ENCODE measurements at regions not wholly inside any gene's neighbourhood (a gene's known extent, or its start where the extent isn't known, plus 50 kb on each side); places are given as distances from the start of the nearest gene placed in this dataset.

DNA sequence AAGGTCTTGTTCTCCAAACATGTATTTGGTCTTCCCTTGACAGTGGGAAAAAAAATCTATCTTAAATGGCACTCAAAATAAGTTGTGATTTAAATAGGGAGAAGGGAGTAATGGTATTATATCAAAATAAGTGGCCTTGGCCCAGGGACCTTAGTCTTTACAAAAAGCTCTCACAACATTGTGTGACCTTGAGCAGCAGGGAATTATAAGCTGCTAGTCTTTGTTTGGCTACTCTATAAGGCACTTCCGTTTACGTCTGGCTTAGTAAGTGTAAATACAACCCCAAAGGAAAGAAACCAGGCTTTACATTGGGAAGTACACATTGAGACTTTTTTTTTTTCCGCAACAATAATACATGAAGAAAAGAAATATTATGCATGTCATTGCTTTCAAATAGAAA is 734.0 kb upstream of the LINC00305 start:
- no peak overlapping the region for H3K4me3 ChIP-seq (ENCODE audit: low read depth, low read length)
- DNase-seq (ENCODE audit: low read depth): no peak
- TF ChIP-seq, protein P1, sequence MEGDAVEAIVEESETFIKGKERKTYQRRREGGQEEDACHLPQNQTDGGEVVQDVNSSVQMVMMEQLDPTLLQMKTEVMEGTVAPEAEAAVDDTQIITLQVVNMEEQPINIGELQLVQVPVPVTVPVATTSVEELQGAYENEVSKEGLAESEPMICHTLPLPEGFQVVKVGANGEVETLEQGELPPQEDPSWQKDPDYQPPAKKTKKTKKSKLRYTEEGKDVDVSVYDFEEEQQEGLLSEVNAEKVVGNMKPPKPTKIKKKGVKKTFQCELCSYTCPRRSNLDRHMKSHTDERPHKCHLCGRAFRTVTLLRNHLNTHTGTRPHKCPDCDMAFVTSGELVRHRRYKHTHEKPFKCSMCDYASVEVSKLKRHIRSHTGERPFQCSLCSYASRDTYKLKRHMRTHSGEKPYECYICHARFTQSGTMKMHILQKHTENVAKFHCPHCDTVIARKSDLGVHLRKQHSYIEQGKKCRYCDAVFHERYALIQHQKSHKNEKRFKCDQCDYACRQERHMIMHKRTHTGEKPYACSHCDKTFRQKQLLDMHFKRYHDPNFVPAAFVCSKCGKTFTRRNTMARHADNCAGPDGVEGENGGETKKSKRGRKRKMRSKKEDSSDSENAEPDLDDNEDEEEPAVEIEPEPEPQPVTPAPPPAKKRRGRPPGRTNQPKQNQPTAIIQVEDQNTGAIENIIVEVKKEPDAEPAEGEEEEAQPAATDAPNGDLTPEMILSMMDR (IDR thresholded peaks at IDR 0.05; ENCODE audit: low read depth, low read length): no peak
- no peak for TF ChIP-seq POLR2A (IDR thresholded peaks at IDR 0.05; ENCODE audit: extremely low read depth, insufficient read length)
- TF ChIP-seq, protein P2, sequence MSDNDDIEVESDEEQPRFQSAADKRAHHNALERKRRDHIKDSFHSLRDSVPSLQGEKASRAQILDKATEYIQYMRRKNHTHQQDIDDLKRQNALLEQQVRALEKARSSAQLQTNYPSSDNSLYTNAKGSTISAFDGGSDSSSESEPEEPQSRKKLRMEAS (IDR thresholded peaks at IDR 0.05; ENCODE audit: low read depth, low read length): no peak
- no peak for TF ChIP-seq MYC (IDR thresholded peaks at IDR 0.05; ENCODE audit: low read depth, low read length)

DNA sequence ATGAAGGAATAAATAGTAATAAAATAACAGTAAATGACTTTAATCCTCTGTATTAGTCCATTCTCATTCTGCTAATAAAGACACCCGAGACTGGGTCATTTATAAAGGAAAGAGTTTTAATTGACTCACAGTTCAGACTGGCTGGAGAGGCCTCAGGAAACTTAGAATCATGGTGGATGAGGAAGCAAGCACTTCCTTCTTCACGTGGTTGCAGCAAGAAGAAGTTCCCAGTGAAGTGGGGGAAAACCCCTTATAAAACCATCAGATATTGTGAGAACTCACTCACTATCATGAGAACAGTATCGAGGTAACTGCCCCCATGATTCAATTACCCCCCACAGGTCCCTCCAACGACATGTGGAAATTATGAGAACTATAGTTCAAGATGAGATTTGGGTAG is 727.9 kb upstream of the LINC00305 start:
- no peak for TF ChIP-seq POLR2A (IDR thresholded peaks at IDR 0.05; ENCODE audit: extremely low read depth, insufficient read length)
- TF ChIP-seq MYC (IDR thresholded peaks at IDR 0.05; ENCODE audit: low read depth, low read length): no peak
- TF ChIP-seq, protein P1 (IDR thresholded peaks at IDR 0.05; ENCODE audit: low read depth, low read length): no peak
- TF ChIP-seq, protein P2 (IDR thresholded peaks at IDR 0.05; ENCODE audit: low read depth, low read length): no peak
- H3K4me3 ChIP-seq (ENCODE audit: low read depth, low read length): no peak overlapping the region
- DNase-seq (ENCODE audit: low read depth): no peak

DNA sequence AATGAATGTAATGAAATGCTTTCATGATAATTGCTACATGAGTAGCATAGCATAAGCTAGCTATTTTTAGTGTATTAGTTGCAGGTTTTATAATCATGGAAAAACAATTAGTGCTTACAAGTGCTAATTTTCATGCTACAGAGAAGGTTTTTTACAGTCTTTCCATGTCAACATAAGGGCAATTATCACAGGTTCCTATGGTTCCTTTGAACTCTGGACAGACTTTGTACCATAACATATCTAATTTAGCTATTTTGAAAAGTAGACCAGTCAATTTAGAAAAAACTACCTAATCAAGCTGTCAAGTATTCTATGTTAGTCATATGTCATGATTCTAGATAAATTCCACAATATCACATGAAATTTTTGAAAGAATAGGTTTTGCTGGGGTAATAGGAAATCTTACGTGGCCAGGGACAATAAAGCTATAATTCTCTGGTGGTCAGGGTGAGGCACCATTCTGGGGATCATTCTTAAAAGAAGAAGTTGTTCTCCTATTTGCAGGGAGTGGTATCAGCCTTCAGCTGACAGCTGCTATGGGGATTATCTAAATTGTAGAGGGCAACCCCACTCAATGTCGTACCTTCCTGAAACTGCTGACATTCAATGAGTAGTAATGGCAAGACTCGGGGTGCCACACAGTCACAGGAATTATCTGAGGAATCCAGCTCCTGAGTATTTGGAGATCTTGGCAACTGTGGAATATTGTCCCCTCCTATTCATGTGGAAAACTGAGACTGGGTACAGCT is 724.0 kb upstream of the LINC00305 start:
- no peak overlapping the region for H3K4me3 ChIP-seq (ENCODE audit: low read depth, low read length)
- DNase-seq (ENCODE audit: low read depth): no peak
- TF ChIP-seq POLR2A (IDR thresholded peaks at IDR 0.05; ENCODE audit: extremely low read depth, insufficient read length) (no peak), MYC (IDR thresholded peaks at IDR 0.05; ENCODE audit: low read depth, low read length) (no peak)
- TF ChIP-seq, protein P2 (IDR thresholded peaks at IDR 0.05; ENCODE audit: low read depth, low read length): no peak
- TF ChIP-seq, protein P1 (IDR thresholded peaks at IDR 0.05; ENCODE audit: low read depth, low read length): no peak

DNA sequence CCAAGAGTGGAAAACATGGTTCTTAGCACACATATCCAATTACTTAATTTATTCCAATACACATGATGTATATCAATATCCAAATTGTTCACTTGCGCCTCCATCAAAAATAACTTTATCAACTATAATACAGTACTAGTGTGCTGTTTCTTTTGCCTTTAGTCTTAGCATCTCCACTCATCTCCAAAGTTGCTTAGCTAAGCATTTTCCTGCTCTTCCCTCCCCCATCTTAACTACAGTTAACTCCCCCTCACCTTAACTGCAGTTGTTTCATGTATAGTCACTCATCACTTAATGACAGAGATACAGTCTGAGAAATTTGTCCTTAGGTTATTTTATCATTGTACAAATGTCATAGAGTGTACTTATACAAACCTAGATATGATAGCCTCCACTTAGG is 705.2 kb upstream of the LINC00305 start:
- TF ChIP-seq, protein P2 (IDR thresholded peaks at IDR 0.05; ENCODE audit: low read depth, low read length): no peak
- TF ChIP-seq POLR2A (IDR thresholded peaks at IDR 0.05; ENCODE audit: extremely low read depth, insufficient read length) (no peak), MYC (IDR thresholded peaks at IDR 0.05; ENCODE audit: low read depth, low read length) (no peak)
- TF ChIP-seq, protein P1 (IDR thresholded peaks at IDR 0.05; ENCODE audit: low read depth, low read length): no peak
- no peak overlapping the region for H3K4me3 ChIP-seq (ENCODE audit: low read depth, low read length)
- no peak for DNase-seq (ENCODE audit: low read depth)

DNA sequence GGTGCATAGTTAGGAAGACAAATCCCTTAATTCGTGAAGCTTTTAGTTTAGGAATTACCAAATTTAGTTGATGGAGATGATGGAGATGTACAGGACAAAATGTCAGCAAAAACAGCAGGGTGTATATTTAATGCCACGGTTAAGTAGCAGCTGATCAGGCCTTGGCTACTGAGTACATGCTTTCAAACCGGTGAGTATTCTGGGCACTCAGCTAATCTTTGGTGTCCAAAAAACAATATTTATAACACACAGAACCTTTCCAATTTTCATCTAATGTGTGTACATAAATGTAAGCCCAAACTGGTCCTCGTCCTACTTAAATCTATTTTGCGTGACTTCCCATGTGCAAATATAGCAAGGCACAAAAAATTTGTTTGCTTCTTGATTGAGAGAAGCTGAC is 703.4 kb upstream of the LINC00305 start:
- H3K4me3 ChIP-seq (ENCODE audit: low read depth, low read length): no peak overlapping the region
- no peak for DNase-seq (ENCODE audit: low read depth)
- no peak for TF ChIP-seq MYC (IDR thresholded peaks at IDR 0.05; ENCODE audit: low read depth, low read length)
- TF ChIP-seq, protein P2 (IDR thresholded peaks at IDR 0.05; ENCODE audit: low read depth, low read length): no peak
- TF ChIP-seq POLR2A (IDR thresholded peaks at IDR 0.05; ENCODE audit: extremely low read depth, insufficient read length): no peak
- TF ChIP-seq, protein P1 (IDR thresholded peaks at IDR 0.05; ENCODE audit: low read depth, low read length): no peak
